ENCODE measurements at regions not wholly inside any gene's neighbourhood (a gene's known extent, or its start where the extent isn't known, plus 50 kb on each side); places are given as distances from the start of the nearest gene placed in this dataset.

DNA sequence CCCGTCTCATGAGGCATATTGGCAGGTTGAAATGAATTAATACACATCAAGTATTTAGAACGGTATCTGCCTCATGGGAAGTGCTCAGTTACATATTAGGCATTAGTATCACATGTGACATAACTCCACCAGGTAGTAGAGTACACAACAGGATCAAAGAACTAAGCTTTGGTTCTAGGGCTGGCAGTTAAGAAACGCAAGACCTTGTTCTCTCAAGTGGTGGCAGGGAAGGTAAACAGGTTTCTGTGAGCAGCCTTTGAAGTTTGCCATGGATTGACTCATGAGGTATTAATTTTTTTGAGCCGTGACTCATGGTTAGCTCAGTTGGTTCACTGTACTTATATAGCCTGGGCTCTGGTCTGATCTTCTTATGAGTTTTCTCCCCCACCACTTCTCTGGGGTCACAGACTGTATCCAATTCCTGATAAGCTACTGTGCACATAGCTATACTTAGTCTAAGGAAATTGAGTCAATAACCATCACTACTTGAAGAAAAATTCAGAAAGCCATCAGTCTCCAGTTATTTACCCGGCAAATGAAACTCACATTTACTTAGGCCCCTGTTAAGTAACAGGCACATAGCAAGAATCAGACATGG is 155.6 kb upstream of the STT3B start:
- no peak overlapping the region for H3K9ac ChIP-seq
- H2AFZ ChIP-seq (ENCODE audit: low read depth): no peak overlapping the region
- H3K27me3 ChIP-seq (ENCODE audit: insufficient read depth, low read depth): no peaks in the 10 kb centered on the region
- H3K4me3 ChIP-seq (IDR thresholded peaks at IDR 0.05; ENCODE audit: insufficient read depth, low read depth, low read length): no peak overlapping the region
- TF ChIP-seq, protein P1, sequence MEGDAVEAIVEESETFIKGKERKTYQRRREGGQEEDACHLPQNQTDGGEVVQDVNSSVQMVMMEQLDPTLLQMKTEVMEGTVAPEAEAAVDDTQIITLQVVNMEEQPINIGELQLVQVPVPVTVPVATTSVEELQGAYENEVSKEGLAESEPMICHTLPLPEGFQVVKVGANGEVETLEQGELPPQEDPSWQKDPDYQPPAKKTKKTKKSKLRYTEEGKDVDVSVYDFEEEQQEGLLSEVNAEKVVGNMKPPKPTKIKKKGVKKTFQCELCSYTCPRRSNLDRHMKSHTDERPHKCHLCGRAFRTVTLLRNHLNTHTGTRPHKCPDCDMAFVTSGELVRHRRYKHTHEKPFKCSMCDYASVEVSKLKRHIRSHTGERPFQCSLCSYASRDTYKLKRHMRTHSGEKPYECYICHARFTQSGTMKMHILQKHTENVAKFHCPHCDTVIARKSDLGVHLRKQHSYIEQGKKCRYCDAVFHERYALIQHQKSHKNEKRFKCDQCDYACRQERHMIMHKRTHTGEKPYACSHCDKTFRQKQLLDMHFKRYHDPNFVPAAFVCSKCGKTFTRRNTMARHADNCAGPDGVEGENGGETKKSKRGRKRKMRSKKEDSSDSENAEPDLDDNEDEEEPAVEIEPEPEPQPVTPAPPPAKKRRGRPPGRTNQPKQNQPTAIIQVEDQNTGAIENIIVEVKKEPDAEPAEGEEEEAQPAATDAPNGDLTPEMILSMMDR (conservative IDR thresholded peaks at IDR 0.05; ENCODE audit: low read depth, low read length): no peak
- no peaks in the 10 kb centered on the region for H3K79me2 ChIP-seq (ENCODE audit: insufficient read depth, low read depth)
- H3K36me3 ChIP-seq (ENCODE audit: insufficient read depth): no peaks in the 10 kb centered on the region
- no peak overlapping the region for H3K4me2 ChIP-seq
- H3K4me1 ChIP-seq (ENCODE audit: low read depth, poor library complexity, severe bottlenecking): no peaks in the 10 kb centered on the region
- H3K27ac ChIP-seq: no peak overlapping the region
- no peaks in the 10 kb centered on the region for H4K20me1 ChIP-seq (ENCODE audit: insufficient read depth)

DNA sequence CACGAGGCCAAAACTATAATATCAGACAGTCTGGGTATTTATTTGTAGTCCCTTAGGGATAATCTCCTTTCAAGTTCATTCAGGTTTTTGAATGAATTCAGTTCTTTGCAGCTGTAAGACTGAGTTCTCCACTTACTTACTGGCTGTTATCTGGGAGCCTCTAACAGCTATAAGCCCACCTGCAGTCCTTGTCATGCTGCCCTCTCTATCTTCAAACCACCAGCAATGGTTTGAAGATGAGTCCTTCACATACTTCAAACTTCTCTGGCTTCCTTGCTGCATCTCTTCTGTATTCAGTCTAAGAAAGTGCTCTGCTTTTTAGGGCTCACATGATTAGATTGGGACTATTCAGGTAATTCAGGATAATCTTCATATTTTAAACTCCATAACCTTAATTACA is 154.5 kb upstream of the STT3B start:
- Histone ChIP-seq H3K4me2 (no peak overlapping the region), H3K4me3 (IDR thresholded peaks at IDR 0.05; ENCODE audit: insufficient read depth, low read depth, low read length) (no peak overlapping the region), H3K9ac (no peak overlapping the region), H2AFZ (ENCODE audit: low read depth) (no peak overlapping the region), H3K36me3 (ENCODE audit: insufficient read depth) (no peaks in the 10 kb centered on the region), H3K4me1 (ENCODE audit: low read depth, poor library complexity, severe bottlenecking) (no peaks in the 10 kb centered on the region), H3K27me3 (ENCODE audit: insufficient read depth, low read depth) (no peaks in the 10 kb centered on the region), H3K27ac (no peak overlapping the region), H3K79me2 (ENCODE audit: insufficient read depth, low read depth) (no peaks in the 10 kb centered on the region), H4K20me1 (ENCODE audit: insufficient read depth) (no peaks in the 10 kb centered on the region)
- TF ChIP-seq, protein P1 (conservative IDR thresholded peaks at IDR 0.05; ENCODE audit: low read depth, low read length): no peak

DNA sequence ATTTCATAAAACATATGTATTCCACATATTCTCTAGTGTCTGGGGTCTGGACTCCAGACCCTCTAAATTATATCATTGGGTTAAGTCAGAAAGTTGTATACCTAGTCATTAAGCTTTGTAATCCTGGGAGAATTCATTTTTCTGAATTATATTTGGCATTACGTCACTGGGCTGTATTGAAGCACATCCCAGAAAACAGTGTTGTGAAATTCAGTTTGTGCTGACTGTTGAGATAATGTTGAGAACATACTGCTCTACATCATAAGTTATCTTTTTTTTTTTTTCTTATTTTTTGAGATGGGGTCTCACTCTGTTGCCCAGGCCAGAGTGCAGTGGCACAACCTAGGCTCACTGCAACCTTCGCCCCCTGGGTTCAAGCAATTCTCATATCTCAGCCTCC is 153.1 kb upstream of the STT3B start:
- no peak overlapping the region for H3K27ac ChIP-seq
- no peak overlapping the region for H3K4me3 ChIP-seq (IDR thresholded peaks at IDR 0.05; ENCODE audit: insufficient read depth, low read depth, low read length)
- no peaks in the 10 kb centered on the region for H3K27me3 ChIP-seq (ENCODE audit: insufficient read depth, low read depth)
- H3K4me1 ChIP-seq (ENCODE audit: low read depth, poor library complexity, severe bottlenecking): no peaks in the 10 kb centered on the region
- no peaks in the 10 kb centered on the region for H4K20me1 ChIP-seq (ENCODE audit: insufficient read depth)
- no peak overlapping the region for H2AFZ ChIP-seq (ENCODE audit: low read depth)
- no peaks in the 10 kb centered on the region for H3K36me3 ChIP-seq (ENCODE audit: insufficient read depth)
- H3K79me2 ChIP-seq (ENCODE audit: insufficient read depth, low read depth): no peaks in the 10 kb centered on the region
- TF ChIP-seq, protein P1 (conservative IDR thresholded peaks at IDR 0.05; ENCODE audit: low read depth, low read length): no peak
- H3K4me2 ChIP-seq: no peak overlapping the region
- no peak overlapping the region for H3K9ac ChIP-seq

DNA sequence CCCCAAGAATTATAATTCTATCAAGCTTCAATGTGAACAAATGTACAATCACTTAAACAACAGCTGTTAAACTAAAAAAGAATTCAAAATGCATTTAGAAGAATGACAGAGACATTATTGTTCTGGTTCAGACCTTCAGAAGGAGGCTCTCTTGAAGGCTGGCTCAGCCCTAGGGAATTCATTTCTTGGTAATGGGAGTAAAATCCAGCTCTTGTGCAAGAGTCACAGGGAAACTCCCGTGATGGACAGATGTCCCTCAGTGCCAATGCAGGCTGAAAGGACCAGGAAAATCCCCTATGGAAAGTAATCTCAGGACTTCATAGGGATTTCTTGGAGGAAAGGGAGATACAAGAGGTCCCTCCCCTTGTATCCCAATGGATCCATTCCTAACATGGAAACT is 149.9 kb upstream of the STT3B start:
- Histone ChIP-seq H3K27ac (no peak overlapping the region), H3K9ac (no peak overlapping the region), H3K79me2 (ENCODE audit: insufficient read depth, low read depth) (no peaks in the 10 kb centered on the region), H3K4me1 (ENCODE audit: low read depth, poor library complexity, severe bottlenecking) (no peaks in the 10 kb centered on the region), H3K4me2 (no peak overlapping the region), H3K36me3 (ENCODE audit: insufficient read depth) (no peaks in the 10 kb centered on the region), H4K20me1 (ENCODE audit: insufficient read depth) (no peaks in the 10 kb centered on the region), H3K27me3 (ENCODE audit: insufficient read depth, low read depth) (no peaks in the 10 kb centered on the region), H2AFZ (ENCODE audit: low read depth) (no peak overlapping the region), H3K4me3 (IDR thresholded peaks at IDR 0.05; ENCODE audit: insufficient read depth, low read depth, low read length) (no peak overlapping the region)
- TF ChIP-seq, protein P1 (conservative IDR thresholded peaks at IDR 0.05; ENCODE audit: low read depth, low read length): no peak
